PC-3 (cell line): ENCODE measurements at regions not wholly inside any gene's neighbourhood (a gene's known extent, or its start where the extent isn't known, plus 50 kb on each side); places are given as distances from the start of the nearest gene placed in this dataset.

ENCODE experiments used
- ATAC-seq: fragments of 200-7000 bp; cut with Tn5 transposase; 2 replicates; pipeline ENCODE4 v1.9.1; 2020; ENCODE audit warnings: mild to moderate bottlenecking, moderate library complexity
- BruUV-seq: library from RNA; stranded (reverse); fragments of 400-500 nt; replicated peaks from 2 replicates; lab custom pipeline; 2021; lab: Mats Ljungman, UMichigan
- CTCF ChIA-PET: fragments of 300-600 bp; sonication (Branson Sonifier 250); formaldehyde crosslinking; loops from one replicate; lab custom pipeline; 2022; ENCODE audit warnings: antibody characterized with exemption; lab: Charles Lee
- POLR2A ChIA-PET: fragments of 300-600 bp; sonication (Branson Sonifier 250); formaldehyde crosslinking; loops from one replicate; lab custom pipeline; 2022; ENCODE audit warnings: antibody characterized with exemption; ENCODE audit not compliant: unreplicated experiment; lab: Charles Lee
- DNase-seq: peaks from one replicate; pipeline ENCODE4 v3.0.0-alpha.2; 2015
- H2AFZ ChIP-seq: fragments of 300-600 bp; sonication (generic); 2 replicates; pipeline ENCODE4 v1.6.0; 2016; ENCODE audit warnings: antibody characterized with exemption, low read length
- H3F3A ChIP-seq: fragments of 300-600 bp; sonication (generic); one replicate; pipeline ENCODE4 v1.6.0; 2017; ENCODE audit warnings: antibody characterized with exemption, low read length, control low read depth, mild to moderate bottlenecking; ENCODE audit not compliant: unreplicated experiment
- H3K27ac ChIP-seq: fragments of 300-600 bp; sonication (generic); 2 replicates; pipeline ENCODE4 v1.5.1; 2016; ENCODE audit warnings: mild to moderate bottlenecking, low read length
- H3K27me3 ChIP-seq: fragments of 300-600 bp; sonication (generic); 2 replicates; pipeline ENCODE4 v1.6.1; 2016; ENCODE audit warnings: low read length, mixed read lengths
- H3K36me3 ChIP-seq: fragments of 300-600 bp; sonication (generic); 2 replicates; pipeline ENCODE4 v1.6.1; 2016; ENCODE audit warnings: low read depth, mixed run types, low read length, mixed read lengths
- H3K4me1 ChIP-seq: fragments of 300-600 bp; sonication (generic); 2 replicates; pipeline ENCODE4 v1.5.1; 2016; ENCODE audit warnings: low read length; ENCODE audit not compliant: insufficient read depth
- H3K4me2 ChIP-seq: fragments of 300-600 bp; sonication (generic); 2 replicates; pipeline ENCODE4 v1.6.0; 2016; ENCODE audit warnings: low read length
- H3K4me3 ChIP-seq: fragments of 300-600 bp; sonication (generic); 2 replicates; pipeline ENCODE4 v1.5.1; 2016; ENCODE audit warnings: mild to moderate bottlenecking, low read length, mixed read lengths
- H3K79me2 ChIP-seq: fragments of 300-600 bp; sonication (generic); 2 replicates; pipeline ENCODE4 v1.6.1; 2017; ENCODE audit warnings: low read length, mixed read lengths
- H3K9ac ChIP-seq: fragments of 300-600 bp; sonication (generic); 2 replicates; pipeline ENCODE4 v1.6.0; 2016; ENCODE audit warnings: mild to moderate bottlenecking, low read length
- H3K9me2 ChIP-seq: fragments of 300-600 bp; sonication (generic); replicated peaks from 2 replicates; pipeline ENCODE4 v1.6.1; 2016; ENCODE audit warnings: mixed run types, low read length, mixed read lengths
- H3K9me3 ChIP-seq: fragments of 300-600 bp; sonication (generic); 2 replicates; pipeline ENCODE4 v1.6.1; 2016; ENCODE audit warnings: low read length, mixed read lengths
- H4K20me1 ChIP-seq: fragments of 300-600 bp; sonication (generic); 2 replicates; pipeline ENCODE4 v1.6.1; 2016; ENCODE audit warnings: low read length, mixed read lengths
- EZH2 ChIP-seq: fragments of 300-600 bp; sonication (generic); IDR thresholded peaks from one replicate; pipeline ENCODE4 v1.6.1; 2017; ENCODE audit warnings: antibody characterized with exemption, mild to moderate bottlenecking, low read length; ENCODE audit not compliant: unreplicated experiment
- EZH2phosphoT487 ChIP-seq: fragments of 300-600 bp; sonication (generic); IDR thresholded peaks from 2 replicates; pipeline ENCODE4 v1.6.1; 2018; ENCODE audit warnings: mild to moderate bottlenecking, antibody characterized with exemption, low read length, borderline replicate concordance
- intact Hi-C: fragments of 100-400 bp; cut with micrococcal nuclease; formaldehyde crosslinking; loops from 2 replicates; pipeline ENCODE4 v1.9.0; 2023
- TF ChIP-seq, protein P1 (sequence below): fragments of 300-600 bp; sonication (generic); conservative IDR thresholded peaks from 2 replicates; pipeline ENCODE4 v1.5.1; 2017; ENCODE audit warnings: antibody characterized with exemption, low read depth, mild to moderate bottlenecking, low read length

DNA sequence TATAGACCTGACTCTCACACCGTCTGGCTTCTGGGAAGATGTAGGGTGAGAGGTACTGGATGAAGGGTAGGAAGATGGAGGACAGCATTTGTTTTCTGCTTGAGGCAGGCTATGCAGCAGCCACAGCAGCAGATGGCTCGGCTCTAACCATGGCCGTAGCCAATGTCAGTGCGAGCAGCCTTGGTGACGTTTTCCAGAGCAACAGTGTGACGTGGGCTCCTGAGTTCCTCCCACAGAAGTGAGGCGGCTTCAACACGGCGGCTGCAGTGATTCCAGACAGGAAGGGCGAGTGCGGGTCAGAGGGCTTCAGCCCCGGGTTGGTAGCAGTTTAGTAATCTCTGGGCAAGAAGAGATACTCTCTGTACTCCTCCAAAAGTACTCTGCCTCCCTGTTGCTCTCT lies 133.0 kb upstream of the MYT1L start:
- no peak for ATAC-seq
- no TSS peak for BruUV-seq
- Histone ChIP-seq H3K9me3 (no peaks in the 10 kb centered on the region), H3K4me2 (no peak overlapping the region), H3K36me3 (no peaks in the 10 kb centered on the region), H4K20me1 (no peaks in the 10 kb centered on the region), H3K9me2 (no peaks in the 10 kb centered on the region), H3K79me2 (no peaks in the 10 kb centered on the region), H3F3A (no peaks in the 10 kb centered on the region), H3K9ac (no peak overlapping the region), H3K4me1 (no peaks in the 10 kb centered on the region), H3K27me3 (peaks cover 55% of the 10 kb centered on the region), H3K27ac (no peak overlapping the region), H3K4me3 (no peak overlapping the region), H2AFZ (no peak overlapping the region)
- CTCF ChIA-PET = no interaction called here
- intact Hi-C loops = no loop called here
- POLR2A ChIA-PET = no interaction called here
- DNase-seq = no peak
- no peak for TF ChIP-seq EZH2phosphoT487
- TF ChIP-seq, protein P1, sequence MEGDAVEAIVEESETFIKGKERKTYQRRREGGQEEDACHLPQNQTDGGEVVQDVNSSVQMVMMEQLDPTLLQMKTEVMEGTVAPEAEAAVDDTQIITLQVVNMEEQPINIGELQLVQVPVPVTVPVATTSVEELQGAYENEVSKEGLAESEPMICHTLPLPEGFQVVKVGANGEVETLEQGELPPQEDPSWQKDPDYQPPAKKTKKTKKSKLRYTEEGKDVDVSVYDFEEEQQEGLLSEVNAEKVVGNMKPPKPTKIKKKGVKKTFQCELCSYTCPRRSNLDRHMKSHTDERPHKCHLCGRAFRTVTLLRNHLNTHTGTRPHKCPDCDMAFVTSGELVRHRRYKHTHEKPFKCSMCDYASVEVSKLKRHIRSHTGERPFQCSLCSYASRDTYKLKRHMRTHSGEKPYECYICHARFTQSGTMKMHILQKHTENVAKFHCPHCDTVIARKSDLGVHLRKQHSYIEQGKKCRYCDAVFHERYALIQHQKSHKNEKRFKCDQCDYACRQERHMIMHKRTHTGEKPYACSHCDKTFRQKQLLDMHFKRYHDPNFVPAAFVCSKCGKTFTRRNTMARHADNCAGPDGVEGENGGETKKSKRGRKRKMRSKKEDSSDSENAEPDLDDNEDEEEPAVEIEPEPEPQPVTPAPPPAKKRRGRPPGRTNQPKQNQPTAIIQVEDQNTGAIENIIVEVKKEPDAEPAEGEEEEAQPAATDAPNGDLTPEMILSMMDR = no peak
- no peak for TF ChIP-seq EZH2

DNA sequence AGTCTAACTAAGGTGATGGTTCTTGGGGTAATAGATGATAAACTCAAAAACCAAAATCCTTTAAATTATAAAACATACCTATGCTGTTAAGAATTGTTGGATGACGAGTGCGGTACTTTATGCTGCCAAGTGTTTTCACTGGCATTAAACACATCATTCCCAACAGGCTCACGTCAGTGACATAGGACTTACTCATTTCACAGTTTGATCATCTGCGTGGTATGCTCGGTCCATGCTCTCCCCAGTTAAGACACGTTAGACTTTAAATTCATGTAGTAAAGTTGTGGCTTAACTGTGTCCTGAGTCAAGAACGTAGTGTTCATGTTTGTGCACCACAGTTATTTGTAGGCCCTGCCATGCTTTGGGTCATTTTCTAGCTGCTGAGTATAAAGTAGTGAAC lies 125.6 kb upstream of the MYT1L start:
- H3K4me2 ChIP-seq = no peak overlapping the region
- DNase-seq (no peak), ATAC-seq (no peak)
- ChIA-PET POLR2A (no interaction called here), CTCF (no interaction called here)
- no peaks in the 10 kb centered on the region for H3K79me2 ChIP-seq
- intact Hi-C loops = no loop called here
- no peak overlapping the region for H3K27ac ChIP-seq
- H3K9me2 ChIP-seq = no peaks in the 10 kb centered on the region
- BruUV-seq = no TSS peak
- H3K4me1 ChIP-seq = no peaks in the 10 kb centered on the region
- no peaks in the 10 kb centered on the region for H3K36me3 ChIP-seq
- H2AFZ ChIP-seq = no peak overlapping the region
- TF ChIP-seq EZH2 (no peak), EZH2phosphoT487 (no peak)
- TF ChIP-seq, protein P1 = no peak
- H3K4me3 ChIP-seq = no peak overlapping the region
- no peak overlapping the region for H3K9ac ChIP-seq
- no peaks in the 10 kb centered on the region for H3F3A ChIP-seq
- no peaks in the 10 kb centered on the region for H3K9me3 ChIP-seq
- no peaks in the 10 kb centered on the region for H3K27me3 ChIP-seq
- H4K20me1 ChIP-seq = no peaks in the 10 kb centered on the region

DNA sequence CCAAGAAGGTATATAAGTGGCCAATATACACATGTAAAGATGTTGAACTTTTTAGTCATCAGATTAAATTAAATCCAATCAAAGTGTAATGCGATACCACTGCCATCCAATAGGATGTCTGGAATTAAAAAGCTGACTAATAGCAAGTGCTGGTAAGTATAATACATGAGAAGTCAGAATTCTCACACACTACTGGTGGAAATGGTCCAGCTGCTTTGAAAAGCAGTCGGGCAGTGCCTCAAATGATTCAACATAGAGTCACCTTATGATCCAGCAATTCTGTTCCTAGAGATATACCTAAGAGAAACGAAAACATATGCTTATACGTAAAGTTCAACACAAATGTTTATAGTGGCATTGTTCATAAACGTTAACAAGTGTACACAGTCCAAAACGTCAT lies 124.1 kb upstream of the MYT1L start:
- no peaks in the 10 kb centered on the region for H3K27me3 ChIP-seq
- no peaks in the 10 kb centered on the region for H3F3A ChIP-seq
- H3K9ac ChIP-seq = no peak overlapping the region
- H3K36me3 ChIP-seq = no peaks in the 10 kb centered on the region
- H3K79me2 ChIP-seq = no peaks in the 10 kb centered on the region
- no peaks in the 10 kb centered on the region for H3K9me3 ChIP-seq
- no peaks in the 10 kb centered on the region for H3K4me1 ChIP-seq
- DNase-seq = peak; percentile 20
- intact Hi-C loops = no loop called here
- POLR2A ChIA-PET = no interaction called here
- H3K9me2 ChIP-seq = no peaks in the 10 kb centered on the region
- ATAC-seq = no peak
- CTCF ChIA-PET = no interaction called here
- TF ChIP-seq, protein P1 = no peak
- TF ChIP-seq EZH2phosphoT487 (no peak), EZH2 (no peak)
- H2AFZ ChIP-seq = no peak overlapping the region
- no peak overlapping the region for H3K27ac ChIP-seq
- H3K4me2 ChIP-seq = no peak overlapping the region
- H4K20me1 ChIP-seq = no peaks in the 10 kb centered on the region
- H3K4me3 ChIP-seq = no peak overlapping the region
- no TSS peak for BruUV-seq
